ENCODE measurements at regions not wholly inside any gene's neighbourhood (a gene's known extent, or its start where the extent isn't known, plus 50 kb on each side); places are given as distances from the start of the nearest gene placed in this dataset.

DNA sequence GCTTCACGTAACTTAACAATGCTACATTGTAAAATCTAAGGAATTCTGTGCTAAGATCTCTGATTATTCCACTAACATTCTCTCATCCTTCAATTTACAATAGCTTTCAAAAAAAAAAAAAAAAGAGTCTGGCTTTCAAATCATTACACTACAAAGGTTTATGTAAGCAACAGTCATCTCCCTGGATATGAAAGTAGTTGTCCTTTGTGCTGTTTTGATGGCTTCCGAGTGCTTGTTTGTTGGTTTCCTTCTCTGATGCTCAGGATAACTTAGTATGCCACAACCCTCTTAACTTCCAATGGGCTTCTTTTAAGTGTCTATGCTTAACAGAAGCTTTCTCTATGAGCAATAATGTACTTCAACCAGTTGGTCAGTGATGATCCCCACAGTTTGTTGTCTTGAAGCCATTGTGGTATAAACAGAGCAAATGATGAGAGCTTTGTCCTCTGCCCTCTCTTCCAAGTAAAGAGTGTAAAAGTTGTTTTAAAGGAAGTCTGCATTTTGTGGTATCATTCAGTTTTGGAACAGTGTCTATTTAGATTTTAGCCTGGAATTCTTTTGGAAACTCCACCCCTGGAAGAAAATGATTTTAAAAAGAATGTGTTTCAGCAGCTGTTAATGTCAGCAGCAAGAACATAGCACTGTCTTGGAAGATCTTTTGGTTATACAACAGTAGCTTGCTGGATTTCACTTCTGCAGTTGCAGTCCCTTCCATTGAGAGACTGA is 396.1 kb upstream of the RGS6 start (continued):
- TF ChIP-seq, protein P1, sequence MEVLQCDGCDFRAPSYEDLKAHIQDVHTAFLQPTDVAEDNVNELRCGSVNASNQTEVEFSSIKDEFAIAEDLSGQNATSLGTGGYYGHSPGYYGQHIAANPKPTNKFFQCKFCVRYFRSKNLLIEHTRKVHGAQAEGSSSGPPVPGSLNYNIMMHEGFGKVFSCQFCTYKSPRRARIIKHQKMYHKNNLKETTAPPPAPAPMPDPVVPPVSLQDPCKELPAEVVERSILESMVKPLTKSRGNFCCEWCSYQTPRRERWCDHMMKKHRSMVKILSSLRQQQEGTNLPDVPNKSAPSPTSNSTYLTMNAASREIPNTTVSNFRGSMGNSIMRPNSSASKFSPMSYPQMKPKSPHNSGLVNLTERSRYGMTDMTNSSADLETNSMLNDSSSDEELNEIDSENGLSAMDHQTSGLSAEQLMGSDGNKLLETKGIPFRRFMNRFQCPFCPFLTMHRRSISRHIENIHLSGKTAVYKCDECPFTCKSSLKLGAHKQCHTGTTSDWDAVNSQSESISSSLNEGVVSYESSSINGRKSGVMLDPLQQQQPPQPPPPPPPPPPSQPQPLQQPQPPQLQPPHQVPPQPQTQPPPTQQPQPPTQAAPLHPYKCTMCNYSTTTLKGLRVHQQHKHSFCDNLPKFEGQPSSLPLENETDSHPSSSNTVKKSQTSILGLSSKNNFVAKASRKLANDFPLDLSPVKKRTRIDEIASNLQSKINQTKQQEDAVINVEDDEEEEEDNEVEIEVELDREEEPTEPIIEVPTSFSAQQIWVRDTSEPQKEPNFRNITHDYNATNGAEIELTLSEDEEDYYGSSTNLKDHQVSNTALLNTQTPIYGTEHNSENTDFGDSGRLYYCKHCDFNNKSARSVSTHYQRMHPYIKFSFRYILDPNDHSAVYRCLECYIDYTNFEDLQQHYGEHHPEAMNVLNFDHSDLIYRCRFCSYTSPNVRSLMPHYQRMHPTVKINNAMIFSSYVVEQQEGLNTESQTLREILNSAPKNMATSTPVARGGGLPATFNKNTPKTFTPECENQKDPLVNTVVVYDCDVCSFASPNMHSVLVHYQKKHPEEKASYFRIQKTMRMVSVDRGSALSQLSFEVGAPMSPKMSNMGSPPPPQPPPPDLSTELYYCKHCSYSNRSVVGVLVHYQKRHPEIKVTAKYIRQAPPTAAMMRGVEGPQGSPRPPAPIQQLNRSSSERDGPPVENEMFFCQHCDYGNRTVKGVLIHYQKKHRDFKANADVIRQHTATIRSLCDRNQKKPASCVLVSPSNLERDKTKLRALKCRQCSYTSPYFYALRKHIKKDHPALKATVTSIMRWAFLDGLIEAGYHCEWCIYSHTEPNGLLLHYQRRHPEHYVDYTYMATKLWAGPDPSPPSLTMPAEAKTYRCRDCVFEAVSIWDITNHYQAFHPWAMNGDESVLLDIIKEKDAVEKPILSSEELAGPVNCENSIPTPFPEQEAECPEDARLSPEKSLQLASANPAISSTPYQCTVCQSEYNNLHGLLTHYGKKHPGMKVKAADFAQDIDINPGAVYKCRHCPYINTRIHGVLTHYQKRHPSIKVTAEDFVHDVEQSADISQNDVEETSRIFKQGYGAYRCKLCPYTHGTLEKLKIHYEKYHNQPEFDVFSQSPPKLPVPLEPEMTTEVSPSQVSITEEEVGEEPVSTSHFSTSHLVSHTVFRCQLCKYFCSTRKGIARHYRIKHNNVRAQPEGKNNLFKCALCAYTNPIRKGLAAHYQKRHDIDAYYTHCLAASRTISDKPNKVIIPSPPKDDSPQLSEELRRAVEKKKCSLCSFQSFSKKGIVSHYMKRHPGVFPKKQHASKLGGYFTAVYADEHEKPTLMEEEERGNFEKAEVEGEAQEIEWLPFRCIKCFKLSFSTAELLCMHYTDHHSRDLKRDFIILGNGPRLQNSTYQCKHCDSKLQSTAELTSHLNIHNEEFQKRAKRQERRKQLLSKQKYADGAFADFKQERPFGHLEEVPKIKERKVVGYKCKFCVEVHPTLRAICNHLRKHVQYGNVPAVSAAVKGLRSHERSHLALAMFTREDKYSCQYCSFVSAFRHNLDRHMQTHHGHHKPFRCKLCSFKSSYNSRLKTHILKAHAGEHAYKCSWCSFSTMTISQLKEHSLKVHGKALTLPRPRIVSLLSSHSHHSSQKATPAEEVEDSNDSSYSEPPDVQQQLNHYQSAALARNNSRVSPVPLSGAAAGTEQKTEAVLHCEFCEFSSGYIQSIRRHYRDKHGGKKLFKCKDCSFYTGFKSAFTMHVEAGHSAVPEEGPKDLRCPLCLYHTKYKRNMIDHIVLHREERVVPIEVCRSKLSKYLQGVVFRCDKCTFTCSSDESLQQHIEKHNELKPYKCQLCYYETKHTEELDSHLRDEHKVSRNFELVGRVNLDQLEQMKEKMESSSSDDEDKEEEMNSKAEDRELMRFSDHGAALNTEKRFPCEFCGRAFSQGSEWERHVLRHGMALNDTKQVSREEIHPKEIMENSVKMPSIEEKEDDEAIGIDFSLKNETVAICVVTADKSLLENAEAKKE (CRISPR knock-in tag; IDR thresholded peaks at IDR 0.05), result no peak
- no peak for TF ChIP-seq EZH2phosphoT487 (IDR thresholded peaks at IDR 0.05; ENCODE audit: unreplicated experiment)
- TF ChIP-seq POLR2AphosphoS5 (IDR thresholded peaks at IDR 0.05; ENCODE audit: low read depth), result no peak
- no peak for TF ChIP-seq STAT1 (IDR thresholded peaks at IDR 0.05; ENCODE audit: unreplicated experiment)
- no peak for TF ChIP-seq CREB1 (CRISPR knock-in tag; IDR thresholded peaks at IDR 0.05; ENCODE audit: low read depth)
- TF ChIP-seq, protein P2, sequence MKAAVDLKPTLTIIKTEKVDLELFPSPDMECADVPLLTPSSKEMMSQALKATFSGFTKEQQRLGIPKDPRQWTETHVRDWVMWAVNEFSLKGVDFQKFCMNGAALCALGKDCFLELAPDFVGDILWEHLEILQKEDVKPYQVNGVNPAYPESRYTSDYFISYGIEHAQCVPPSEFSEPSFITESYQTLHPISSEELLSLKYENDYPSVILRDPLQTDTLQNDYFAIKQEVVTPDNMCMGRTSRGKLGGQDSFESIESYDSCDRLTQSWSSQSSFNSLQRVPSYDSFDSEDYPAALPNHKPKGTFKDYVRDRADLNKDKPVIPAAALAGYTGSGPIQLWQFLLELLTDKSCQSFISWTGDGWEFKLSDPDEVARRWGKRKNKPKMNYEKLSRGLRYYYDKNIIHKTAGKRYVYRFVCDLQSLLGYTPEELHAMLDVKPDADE (IDR thresholded peaks at IDR 0.05), result no peak
- no peak for TF ChIP-seq EZH2 (IDR thresholded peaks at IDR 0.05; ENCODE audit: low read depth, unreplicated experiment)
- TF ChIP-seq ZNF331 (CRISPR knock-in tag; IDR thresholded peaks at IDR 0.05; ENCODE audit: low read depth), result no peak

All from GM23338 (cell line).